HG03565 (cell line): ENCODE measurements at regions not wholly inside any gene's neighbourhood (a gene's known extent, or its start where the extent isn't known, plus 50 kb on each side); places are given as distances from the start of the nearest gene placed in this dataset.

Experiments
- ATAC-seq: cut with Tn5 transposase; IDR thresholded peaks from one replicate; pipeline ENCODE4 v1.9.1; 2021; ENCODE audit warnings: mild to moderate bottlenecking, moderate library complexity; ENCODE audit not compliant: unreplicated experiment

DNA sequence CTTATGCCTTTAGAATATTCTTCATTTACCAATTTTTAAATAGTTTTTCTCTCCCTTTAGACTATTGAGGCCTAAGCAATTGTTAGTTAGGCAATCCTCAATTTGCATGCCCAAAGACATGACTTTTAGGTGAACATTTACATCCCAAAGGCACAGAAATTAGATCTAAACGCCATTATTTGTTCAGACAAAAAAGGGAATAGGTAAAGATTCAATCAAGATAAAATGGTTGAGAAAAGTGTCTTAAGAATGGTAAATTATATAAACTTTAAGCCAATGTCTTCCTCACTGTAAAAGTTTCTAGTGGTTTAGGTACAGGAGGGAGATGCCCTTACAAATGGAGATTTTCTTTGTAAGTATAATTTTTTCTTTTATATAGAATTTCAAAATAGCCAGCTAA is 50.2 kb upstream of the MME start:
- ATAC-seq: no peak

DNA sequence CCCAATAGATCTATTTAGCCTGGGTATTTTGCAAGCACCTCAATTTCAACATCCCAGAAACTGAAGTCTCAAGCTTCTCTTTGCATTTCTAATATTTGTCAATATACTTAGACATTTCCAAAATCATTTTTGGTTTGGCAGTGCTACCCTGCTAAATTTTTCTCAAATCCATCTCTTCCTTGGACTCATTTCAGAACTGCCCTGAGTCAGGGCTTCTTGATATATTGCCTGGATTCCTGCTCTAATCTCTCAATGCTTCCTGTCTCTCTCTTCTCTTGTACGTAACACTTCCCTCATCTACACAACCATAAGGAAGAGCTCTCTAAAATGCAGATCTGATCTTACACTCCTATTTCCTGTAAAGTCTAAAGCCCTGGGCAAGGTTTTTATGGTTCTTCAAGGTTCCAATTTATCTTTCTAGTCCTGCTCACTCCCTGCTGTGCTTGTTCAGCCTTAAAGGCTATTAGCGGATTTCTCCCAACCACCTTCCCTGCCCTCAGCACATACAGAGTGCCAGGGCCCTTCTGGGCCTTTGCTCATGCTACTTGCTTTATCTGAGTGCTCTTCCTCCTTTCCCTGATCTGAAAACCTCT is 53.0 kb upstream of the MME start:
- no peak for ATAC-seq

DNA sequence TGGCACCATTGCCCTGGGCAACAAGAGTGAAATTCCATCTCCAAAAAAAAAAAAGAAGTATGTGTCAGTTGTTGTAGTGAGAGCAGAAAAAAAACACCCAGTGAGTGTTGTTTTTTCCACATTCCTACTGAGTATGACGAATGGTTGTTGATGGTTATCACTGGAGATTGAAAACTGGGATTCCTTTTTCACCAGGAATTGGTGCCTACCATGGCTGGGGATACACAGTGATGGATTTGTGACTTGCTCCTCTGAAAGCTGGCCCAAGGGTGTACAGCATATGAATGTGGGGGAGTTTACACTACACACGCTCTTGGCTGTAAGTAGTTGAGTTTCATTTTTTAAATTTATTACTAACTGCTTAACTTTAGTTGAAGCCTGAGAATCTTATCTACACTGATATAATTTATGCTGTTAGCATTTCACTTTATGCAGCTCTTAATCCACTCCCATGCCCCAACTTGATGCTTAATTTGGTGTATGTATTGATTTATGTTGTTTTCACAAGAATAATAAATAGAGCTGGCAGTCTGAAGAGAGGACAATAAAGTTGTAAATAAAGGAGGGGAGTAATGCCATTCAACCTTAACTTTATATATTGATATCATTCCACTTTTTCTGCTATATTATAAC is 56.0 kb upstream of the MME start:
- ATAC-seq: no peak

DNA sequence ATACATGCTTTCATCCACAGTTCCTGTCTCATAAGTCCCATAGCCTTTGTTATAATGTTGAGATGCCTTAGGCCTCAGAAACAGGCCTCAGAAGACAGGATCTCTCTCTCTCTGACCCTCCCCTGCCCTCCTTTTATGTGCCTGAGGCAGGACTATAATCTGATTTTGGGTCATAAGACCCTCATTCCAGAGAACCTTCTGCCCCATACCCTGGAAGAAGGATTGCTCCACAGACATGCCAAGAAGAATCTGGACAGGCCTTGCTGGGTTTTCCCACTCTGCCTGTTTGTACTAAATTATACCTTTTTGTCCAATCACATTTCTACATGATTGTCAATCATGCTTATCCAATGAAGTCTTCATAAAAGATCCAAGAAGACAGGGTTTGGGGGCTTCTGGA is 57.2 kb upstream of the MME start:
- no peak for ATAC-seq

DNA sequence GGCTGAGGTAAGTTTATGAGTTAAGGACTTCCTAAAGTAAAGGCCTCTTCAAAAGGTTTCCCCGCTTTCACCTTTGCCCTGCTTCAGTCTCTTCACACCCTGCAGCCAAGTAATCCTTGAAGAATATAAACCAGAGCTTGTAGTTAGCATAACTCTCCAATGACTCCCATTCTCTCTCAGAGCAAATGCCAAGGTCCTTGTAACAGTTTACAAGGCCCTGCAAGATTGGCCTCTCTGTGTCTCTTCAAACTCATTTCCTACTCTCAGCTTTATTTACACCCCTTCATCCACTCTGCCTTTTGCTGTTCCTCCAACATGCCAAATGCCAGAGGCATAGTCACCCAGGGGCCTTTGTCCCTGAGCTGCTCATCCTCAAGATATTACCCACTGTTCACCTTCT is 60.5 kb upstream of the MME start:
- ATAC-seq: no peak

DNA sequence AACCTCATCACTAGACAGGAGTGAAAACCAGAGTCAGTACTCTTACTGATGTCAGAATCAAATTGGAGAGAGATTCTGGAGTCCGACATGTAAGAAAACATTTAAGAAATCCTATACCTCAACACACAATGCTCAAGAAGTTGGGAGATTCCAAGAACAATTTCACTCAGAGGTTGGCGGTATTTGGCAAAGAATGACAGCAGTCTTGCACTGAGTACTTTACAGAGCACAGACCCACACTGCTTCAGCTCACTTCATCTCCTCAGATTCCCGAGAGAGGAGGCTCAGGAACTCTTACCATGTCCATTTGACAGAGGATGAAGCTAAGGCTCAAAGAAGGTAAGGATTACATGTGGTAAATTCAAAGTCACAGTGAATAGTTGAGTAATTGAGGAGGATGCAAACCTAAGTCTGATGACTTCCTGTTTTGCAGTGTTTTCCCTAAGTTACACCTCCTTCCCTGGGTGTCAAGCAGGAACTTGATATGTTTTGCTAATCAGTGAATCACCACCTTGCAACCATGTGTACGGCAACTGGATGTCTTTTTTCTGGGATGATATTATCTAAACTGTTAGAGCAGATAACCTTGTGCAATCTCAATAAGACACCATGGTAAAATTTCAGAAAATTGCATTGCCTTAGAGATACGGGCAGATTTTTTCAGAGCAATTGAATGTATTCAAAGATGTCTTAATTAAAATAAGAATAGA is 61.3 kb upstream of the MME start:
- ATAC-seq: no peak

DNA sequence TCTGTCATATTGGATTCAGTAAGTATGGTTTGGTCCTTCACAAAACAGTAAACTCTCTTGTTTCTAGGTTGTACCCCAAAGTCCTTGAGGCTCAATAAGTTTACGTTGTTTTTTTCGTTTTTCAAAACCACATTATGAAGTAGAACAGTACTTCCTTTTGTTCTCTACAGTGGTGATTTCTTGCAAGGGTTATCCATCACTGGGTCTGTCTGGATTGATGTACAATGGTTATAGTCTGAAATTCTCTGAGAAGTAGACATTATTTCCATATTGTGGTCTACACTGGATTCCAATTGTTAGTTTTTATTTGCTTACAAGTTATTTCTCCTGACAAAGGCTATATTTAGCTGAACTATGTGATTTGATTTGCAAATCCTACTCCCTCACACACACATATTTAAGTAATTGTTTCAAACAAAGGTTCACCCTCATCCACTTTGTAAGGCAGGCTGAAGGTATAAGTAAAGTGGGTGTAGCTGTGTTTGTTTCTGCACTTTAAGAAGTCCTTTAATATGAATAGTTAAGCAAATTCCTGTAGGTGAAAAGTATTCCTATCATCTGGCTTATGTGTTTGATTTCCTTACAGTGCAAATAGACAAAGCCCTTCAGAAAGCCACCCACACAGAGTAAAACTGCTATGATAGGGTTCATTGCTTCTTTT is 64.2 kb upstream of the MME start:
- ATAC-seq: no peak

DNA sequence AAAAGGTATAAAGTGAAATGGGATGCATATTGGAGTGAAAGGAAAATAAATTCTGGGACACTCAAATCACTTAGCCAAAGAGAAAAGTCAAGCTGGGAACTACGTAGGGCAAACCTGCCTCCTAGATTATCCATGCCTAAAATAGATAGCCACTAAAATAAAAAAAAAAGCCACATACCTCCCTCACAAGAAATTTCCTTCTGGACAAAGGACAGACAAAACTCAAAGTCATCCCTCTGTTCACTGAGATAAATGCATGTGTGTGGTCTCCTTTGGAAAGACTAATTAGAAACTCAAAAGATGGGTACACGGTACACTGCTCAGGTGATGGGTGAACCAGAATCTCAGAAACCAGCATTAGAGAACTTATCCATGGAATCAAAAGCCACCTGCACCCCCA is 65.2 kb upstream of the MME start:
- no peak for ATAC-seq

DNA sequence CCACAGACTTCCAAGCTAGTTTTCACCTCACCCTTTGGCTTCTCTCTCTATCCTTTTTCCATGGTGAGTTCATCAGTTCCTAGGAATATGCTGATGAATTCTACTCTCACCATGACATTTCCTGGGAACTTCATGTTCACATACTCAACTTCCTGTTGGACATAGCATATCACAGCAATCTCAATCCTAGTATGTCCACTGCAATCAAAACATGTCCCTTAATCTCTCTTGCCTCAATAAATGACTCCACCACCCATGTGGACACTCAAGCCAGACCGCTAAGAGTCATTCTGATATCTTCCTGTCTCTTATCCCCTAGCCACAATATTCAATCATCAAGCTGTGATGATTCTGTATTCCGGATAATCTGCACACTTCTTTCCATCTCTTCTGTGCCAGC is 66.7 kb upstream of the MME start:
- no peak for ATAC-seq

DNA sequence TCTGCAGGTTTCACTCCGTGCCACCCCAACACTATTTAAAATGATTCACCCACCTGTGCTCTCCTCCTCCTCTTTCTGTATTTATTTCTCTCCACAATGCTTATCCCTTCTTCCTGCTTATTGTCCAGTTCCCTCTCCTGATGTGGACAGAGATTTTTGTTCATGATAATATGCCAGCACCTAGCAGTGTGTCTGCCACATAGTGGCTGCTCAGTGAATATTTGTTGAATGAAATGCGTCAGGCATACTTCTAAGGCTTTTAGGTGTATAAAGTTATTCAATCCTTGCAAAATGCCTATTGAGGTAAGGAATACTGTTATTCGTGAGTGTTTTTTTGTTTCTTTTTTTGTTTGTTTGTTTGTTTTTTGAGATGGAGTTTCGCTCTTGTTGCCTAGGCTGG is 67.5 kb upstream of the MME start:
- no peak for ATAC-seq

DNA sequence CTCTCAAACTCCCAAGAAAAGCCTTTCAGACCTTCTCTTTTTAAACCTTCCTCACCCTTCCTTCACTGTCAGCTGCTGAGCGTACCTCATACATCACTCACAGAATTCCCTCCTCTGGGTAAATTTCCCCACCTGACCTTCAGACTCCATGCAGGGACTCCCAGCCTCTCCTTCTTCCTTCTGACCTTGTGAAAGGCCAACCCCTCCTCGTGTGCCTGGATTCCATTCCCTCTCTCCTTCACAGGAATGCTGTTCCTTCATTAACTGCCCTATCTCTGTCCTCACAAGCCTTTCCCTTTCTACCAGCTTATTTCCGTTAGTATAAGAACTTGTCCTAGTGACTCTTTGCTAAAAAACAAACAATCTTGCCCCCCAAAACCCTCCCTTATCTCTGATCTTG is 69.7 kb upstream of the MME start:
- ATAC-seq: no peak

DNA sequence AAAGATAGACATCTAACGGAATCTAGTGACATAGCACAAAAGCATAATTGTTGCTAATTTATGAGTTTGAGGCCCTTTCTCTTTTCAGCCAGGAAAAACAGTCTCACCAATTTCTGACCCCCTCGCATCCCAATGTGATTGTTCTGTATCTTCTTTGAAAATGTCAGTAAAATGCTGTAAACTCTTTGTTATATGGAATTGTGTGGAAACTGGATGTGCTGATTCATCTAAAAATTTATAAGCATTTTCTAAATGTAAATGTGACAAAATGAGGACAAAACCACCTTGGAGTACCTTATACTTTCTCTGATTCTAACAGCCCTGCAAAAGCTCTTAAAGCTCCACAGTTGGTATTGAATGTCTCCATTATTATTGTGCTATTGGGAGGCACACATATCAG is 70.9 kb upstream of the MME start:
- no peak for ATAC-seq

DNA sequence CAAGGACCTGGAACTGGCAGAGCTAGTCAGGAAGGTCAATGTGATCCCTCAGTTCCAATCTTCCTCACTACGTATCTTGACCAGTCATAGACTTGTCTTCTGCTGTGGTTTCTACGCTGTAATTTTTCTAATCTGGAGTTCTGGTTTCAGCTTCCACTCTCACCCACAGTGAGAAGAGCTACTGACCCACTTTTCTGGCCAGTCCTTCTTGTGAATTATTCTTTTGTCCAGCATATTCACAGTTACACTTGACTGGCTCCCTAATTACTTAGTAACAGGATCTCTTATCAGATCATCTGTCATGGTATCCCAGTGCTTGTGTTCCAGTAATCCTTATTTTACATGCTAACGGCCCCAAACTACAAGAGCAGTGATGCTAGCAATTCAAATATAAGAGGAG is 72.4 kb upstream of the MME start:
- no peak for ATAC-seq

DNA sequence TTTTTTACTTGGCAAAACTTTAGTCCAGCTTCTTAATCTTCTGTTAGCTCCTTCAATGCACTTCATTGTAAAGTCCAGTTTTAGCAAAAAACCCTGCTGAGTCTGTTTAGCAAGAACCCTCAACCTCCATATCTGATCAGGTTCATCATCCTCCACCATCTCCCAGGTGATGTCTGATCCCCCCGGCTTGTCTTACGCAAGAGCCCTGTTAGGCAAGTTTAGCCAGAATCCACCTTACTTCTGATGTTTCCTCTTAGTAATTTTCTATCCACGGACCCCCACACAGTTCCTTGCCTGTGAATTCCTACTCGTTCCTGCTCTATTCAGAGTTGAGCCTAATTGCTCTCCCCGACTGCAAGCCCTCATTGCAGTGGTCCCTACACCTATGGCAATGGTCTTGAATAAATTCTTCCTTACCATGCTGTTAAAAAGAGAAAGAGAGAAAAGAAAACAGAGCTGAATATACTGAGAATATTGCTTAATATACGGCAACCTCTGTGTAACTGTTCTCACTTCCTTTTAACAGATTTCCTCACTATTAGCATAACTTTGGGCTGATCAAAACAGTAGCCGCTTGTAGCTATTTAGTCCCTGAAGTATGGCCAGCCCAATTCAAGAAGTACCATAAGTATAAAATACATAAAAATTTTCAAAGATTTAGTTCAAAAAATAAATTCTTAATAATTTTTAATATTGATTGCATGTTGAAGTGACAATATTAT is 78.7 kb upstream of the MME start:
- ATAC-seq: no peak

DNA sequence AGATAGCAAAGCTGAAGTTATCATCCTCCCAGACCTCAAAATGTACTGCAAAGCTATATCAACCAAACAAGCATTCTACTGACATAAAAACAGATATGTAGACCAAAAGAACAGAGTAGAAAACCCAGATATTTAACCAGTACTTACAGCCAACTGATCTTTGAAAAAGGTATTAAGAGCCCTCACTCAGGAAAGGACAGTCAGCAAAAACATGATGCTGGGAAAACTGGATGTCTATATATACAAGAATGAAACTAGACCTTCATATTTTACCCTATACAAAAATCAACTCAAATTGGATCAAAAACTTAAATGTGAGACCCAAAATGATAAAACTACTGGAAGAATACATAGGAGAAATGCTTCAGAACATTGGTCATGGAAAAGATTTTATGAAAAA is 87.5 kb upstream of the MME start:
- ATAC-seq: no peak

DNA sequence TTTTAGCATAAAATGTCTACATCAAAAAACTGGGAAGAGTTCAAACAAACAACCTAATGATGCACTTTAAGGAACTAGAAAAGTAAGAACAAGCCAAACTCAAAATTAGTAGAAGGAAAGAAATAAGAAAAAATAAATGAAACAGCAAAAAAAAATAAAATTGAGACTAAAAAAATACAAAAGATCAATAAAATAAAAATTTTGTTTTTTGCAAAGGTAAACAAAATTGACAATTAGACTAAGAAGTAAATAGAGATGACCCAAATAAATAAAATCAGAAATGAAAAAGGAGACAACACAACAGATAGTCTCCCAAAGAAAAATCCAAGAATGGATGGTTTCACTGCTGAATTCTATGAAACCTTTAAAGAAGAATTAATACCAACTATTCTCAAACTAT is 89.6 kb upstream of the MME start:
- no peak for ATAC-seq

DNA sequence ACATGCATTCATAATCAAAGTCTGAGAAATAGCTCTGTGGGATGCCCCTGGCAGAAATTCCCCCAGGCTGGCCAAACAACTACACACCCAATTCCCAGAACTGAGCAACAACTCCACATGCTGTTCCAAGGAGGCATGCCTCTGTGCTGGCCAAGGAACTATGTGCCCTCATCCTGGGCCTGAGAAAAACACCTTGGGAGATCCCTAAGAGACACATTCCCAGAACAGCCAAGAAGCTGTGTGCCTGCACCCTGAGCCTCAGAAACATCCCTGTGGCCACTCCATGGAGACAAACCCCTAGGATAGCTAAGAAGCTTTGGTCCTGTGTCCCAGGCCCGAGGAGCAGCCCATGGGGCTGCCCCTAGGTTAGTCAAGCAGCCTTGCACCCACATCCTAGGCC is 92.3 kb upstream of the MME start:
- ATAC-seq: no peak

DNA sequence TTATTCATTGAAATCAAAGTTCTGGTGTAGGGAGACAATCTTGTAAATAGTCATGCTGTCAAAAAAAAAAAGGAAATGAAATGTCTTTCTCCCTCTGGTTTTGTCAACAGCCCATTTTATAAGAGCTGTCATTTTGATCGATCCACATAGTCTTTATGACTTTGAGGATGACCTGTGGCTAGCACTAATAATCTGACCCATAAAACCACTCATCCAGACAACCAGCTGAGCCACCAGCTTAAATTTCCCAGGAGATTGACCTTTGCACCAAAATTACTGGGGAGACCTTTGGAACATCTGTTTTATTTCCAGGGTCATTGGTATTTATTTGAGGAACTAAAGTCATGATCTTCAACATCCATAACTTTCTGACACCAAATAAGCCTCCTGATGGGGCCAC is 98.5 kb upstream of the MME start:
- ATAC-seq: no peak

DNA sequence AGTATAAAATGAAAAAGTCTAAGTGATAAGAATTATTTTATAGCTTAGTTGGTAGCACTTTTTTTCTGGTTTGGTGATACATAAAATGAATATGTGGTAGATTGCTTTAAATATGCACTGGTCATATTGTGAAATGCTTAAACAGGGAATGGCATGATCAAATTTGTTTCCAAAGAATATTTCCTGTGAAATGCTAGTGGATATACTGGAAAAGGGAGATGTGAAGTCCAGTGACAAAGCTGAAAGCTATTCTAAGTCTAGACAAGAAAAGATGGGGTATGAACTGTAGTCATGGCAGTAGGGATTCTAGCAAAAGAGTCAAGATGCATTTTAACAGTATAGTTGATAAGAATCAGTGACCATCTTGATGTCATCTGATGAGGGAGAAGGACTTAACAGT is 98.9 kb upstream of the MME start:
- ATAC-seq: no peak

DNA sequence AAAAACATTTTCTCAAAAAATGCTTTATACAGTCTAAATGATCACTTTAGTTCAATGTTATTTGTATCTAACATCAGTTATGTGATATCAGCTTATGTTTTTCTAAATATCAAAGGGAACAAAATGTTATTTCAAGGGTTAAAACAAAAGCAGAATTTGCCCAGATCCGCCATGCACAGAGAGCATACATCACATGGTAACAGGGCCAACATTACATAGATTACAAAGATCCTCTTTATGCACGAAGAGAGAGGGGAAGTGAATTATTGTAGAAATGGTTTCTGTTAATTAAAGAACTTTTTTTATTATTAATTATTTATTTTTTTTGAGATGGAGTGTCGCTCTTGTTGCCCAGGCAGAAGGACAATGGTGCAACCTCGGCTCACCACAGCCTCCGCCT is 100.8 kb upstream of the MME start:
- ATAC-seq: no peak

DNA sequence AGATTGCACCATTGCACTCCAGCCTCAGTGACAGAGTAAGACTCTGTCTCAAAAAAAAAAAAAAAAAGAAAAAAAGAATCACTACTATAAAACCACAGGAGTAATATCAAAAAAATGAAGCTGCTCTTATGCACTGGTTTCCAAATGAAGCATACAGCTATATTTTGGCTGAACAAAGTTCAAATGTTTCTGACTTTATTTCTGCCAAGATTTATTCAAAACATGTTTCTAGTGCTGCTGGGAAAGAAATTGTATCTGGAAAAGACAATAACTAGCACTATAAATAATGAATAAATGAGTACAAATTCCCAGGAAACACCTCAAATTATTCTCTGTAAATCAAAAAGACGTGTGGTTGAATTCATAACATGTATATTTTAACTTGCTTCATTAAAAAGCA is 102.5 kb upstream of the MME start:
- no peak for ATAC-seq
